T-helper 1 cell treated with Interleukin-12 subunit alpha and Interleukin-12 subunit beta and Interleukin-4 antibody, amounts not matched to agents 30 μg/mL and 1 μg/mL, for 36 hours (primary cell): ENCODE measurements at regions not wholly inside any gene's neighbourhood (a gene's known extent, or its start where the extent isn't known, plus 50 kb on each side); places are given as distances from the start of the nearest gene placed in this dataset.

ENCODE experiments used
- H3K27ac Mint-ChIP-seq: one replicate; pipeline ENCODE4 v1.8.0; 2021; ENCODE audit warnings: mild to moderate bottlenecking, mixed read lengths
- H3K27me3 Mint-ChIP-seq: one replicate; pipeline ENCODE4 v1.8.0; 2021; ENCODE audit warnings: low read depth, mixed read lengths
- H3K36me3 Mint-ChIP-seq: one replicate; pipeline ENCODE4 v1.8.0; 2021; ENCODE audit warnings: low read depth, mixed read lengths
- H3K4me1 Mint-ChIP-seq: one replicate; pipeline ENCODE4 v1.8.0; 2021; ENCODE audit warnings: low read depth, mixed read lengths
- H3K4me3 Mint-ChIP-seq: one replicate; pipeline ENCODE4 v1.8.0; 2021; ENCODE audit warnings: mild to moderate bottlenecking, moderate library complexity, mixed read lengths
- H3K9me3 Mint-ChIP-seq: one replicate; pipeline ENCODE4 v1.8.0; 2021; ENCODE audit warnings: mixed read lengths

GRCh38 chr20:41978875-41979274 lies 360.7 kb upstream of the CHD6 start:
- no peaks in the 10 kb centered on the region for H3K27me3 Mint-ChIP-seq
- H3K9me3 Mint-ChIP-seq, result no peaks in the 10 kb centered on the region
- no peaks in the 10 kb centered on the region for H3K4me1 Mint-ChIP-seq
- no peak overlapping the region for H3K4me3 Mint-ChIP-seq
- H3K27ac Mint-ChIP-seq, result no peak overlapping the region
- no peaks in the 10 kb centered on the region for H3K36me3 Mint-ChIP-seq

GRCh38 chr20:41978246-41978790 lies 360.1 kb upstream of the CHD6 start:
- Mint-ChIP-seq H3K9me3 (no peaks in the 10 kb centered on the region), H3K36me3 (no peaks in the 10 kb centered on the region), H3K27me3 (no peaks in the 10 kb centered on the region), H3K27ac (no peak overlapping the region), H3K4me1 (no peaks in the 10 kb centered on the region), H3K4me3 (no peak overlapping the region)

GRCh38 chr20:41969656-41970055 lies 351.5 kb upstream of the CHD6 start:
- Mint-ChIP-seq H3K4me3 (no peak overlapping the region), H3K4me1 (no peaks in the 10 kb centered on the region), H3K27me3 (no peaks in the 10 kb centered on the region), H3K36me3 (no peaks in the 10 kb centered on the region), H3K27ac (no peak overlapping the region), H3K9me3 (no peaks in the 10 kb centered on the region)

GRCh38 chr20:41960166-41960565 lies 342.0 kb upstream of the CHD6 start:
- H3K4me1 Mint-ChIP-seq, result no peaks in the 10 kb centered on the region
- H3K4me3 Mint-ChIP-seq, result no peak overlapping the region
- no peaks in the 10 kb centered on the region for H3K36me3 Mint-ChIP-seq
- H3K9me3 Mint-ChIP-seq, result no peaks in the 10 kb centered on the region
- no peaks in the 10 kb centered on the region for H3K27me3 Mint-ChIP-seq
- no peak overlapping the region for H3K27ac Mint-ChIP-seq

GRCh38 chr20:41958391-41958790 lies 340.2 kb upstream of the CHD6 start:
- Mint-ChIP-seq H3K27me3 (no peaks in the 10 kb centered on the region), H3K9me3 (no peaks in the 10 kb centered on the region), H3K4me3 (no peak overlapping the region), H3K4me1 (no peaks in the 10 kb centered on the region), H3K36me3 (no peaks in the 10 kb centered on the region), H3K27ac (no peak overlapping the region)

- Mint-ChIP-seq H3K27ac (no peak overlapping the region), H3K36me3 (no peaks in the 10 kb centered on the region), H3K4me3 (no peak overlapping the region), H3K4me1 (peaks cover 3% of the 10 kb centered on the region), H3K27me3 (no peaks in the 10 kb centered on the region), H3K9me3 (no peaks in the 10 kb centered on the region)
Measured at GRCh38 chr20:41956338-41957074, 338.3 kb upstream of the CHD6 start.

GRCh38 chr20:41952166-41952565 lies 334.0 kb upstream of the CHD6 start:
- peaks cover 3% of the 10 kb centered on the region for H3K4me1 Mint-ChIP-seq
- no peaks in the 10 kb centered on the region for H3K9me3 Mint-ChIP-seq
- H3K27ac Mint-ChIP-seq, result no peak overlapping the region
- no peak overlapping the region for H3K4me3 Mint-ChIP-seq
- no peaks in the 10 kb centered on the region for H3K36me3 Mint-ChIP-seq
- peaks cover 3% of the 10 kb centered on the region for H3K27me3 Mint-ChIP-seq

- Mint-ChIP-seq H3K4me1 (peaks cover 3% of the 10 kb centered on the region), H3K4me3 (no peak overlapping the region), H3K27me3 (peaks cover 6% of the 10 kb centered on the region), H3K9me3 (no peaks in the 10 kb centered on the region), H3K27ac (no peak overlapping the region), H3K36me3 (no peaks in the 10 kb centered on the region)
Measured at GRCh38 chr20:41951615-41952014, 333.4 kb upstream of the CHD6 start.

- H3K36me3 Mint-ChIP-seq, result no peaks in the 10 kb centered on the region
- H3K9me3 Mint-ChIP-seq, result no peaks in the 10 kb centered on the region
- H3K27me3 Mint-ChIP-seq, result no peaks in the 10 kb centered on the region
- no peaks in the 10 kb centered on the region for H3K4me1 Mint-ChIP-seq
- no peak overlapping the region for H3K27ac Mint-ChIP-seq
- no peak overlapping the region for H3K4me3 Mint-ChIP-seq
Measured at GRCh38 chr20:41939659-41940058, 321.5 kb upstream of the CHD6 start.

- no peaks in the 10 kb centered on the region for H3K4me1 Mint-ChIP-seq
- no peaks in the 10 kb centered on the region for H3K36me3 Mint-ChIP-seq
- no peaks in the 10 kb centered on the region for H3K27me3 Mint-ChIP-seq
- H3K4me3 Mint-ChIP-seq, result no peak overlapping the region
- no peaks in the 10 kb centered on the region for H3K9me3 Mint-ChIP-seq
- H3K27ac Mint-ChIP-seq, result no peak overlapping the region
Measured at GRCh38 chr20:41938353-41938752, 320.2 kb upstream of the CHD6 start.

GRCh38 chr20:41935259-41935791 lies 317.1 kb upstream of the CHD6 start:
- H3K9me3 Mint-ChIP-seq, result no peaks in the 10 kb centered on the region
- H3K4me1 Mint-ChIP-seq, result no peaks in the 10 kb centered on the region
- no peaks in the 10 kb centered on the region for H3K27me3 Mint-ChIP-seq
- H3K4me3 Mint-ChIP-seq, result no peak overlapping the region
- no peak overlapping the region for H3K27ac Mint-ChIP-seq
- H3K36me3 Mint-ChIP-seq, result no peaks in the 10 kb centered on the region

GRCh38 chr20:41932431-41932830 lies 314.3 kb upstream of the CHD6 start:
- Mint-ChIP-seq H3K27ac (no peak overlapping the region), H3K4me3 (no peak overlapping the region), H3K36me3 (no peaks in the 10 kb centered on the region), H3K9me3 (no peaks in the 10 kb centered on the region), H3K27me3 (no peaks in the 10 kb centered on the region), H3K4me1 (no peaks in the 10 kb centered on the region)

- no peak overlapping the region for H3K4me3 Mint-ChIP-seq
- no peaks in the 10 kb centered on the region for H3K9me3 Mint-ChIP-seq
- no peaks in the 10 kb centered on the region for H3K36me3 Mint-ChIP-seq
- no peaks in the 10 kb centered on the region for H3K27me3 Mint-ChIP-seq
- no peak overlapping the region for H3K27ac Mint-ChIP-seq
- no peaks in the 10 kb centered on the region for H3K4me1 Mint-ChIP-seq
Measured at GRCh38 chr20:41927655-41928054, 309.5 kb upstream of the CHD6 start.

GRCh38 chr20:41927189-41927588 lies 309.0 kb upstream of the CHD6 start:
- no peak overlapping the region for H3K27ac Mint-ChIP-seq
- H3K36me3 Mint-ChIP-seq, result no peaks in the 10 kb centered on the region
- H3K9me3 Mint-ChIP-seq, result no peaks in the 10 kb centered on the region
- H3K27me3 Mint-ChIP-seq, result peaks cover 3% of the 10 kb centered on the region
- H3K4me3 Mint-ChIP-seq, result no peak overlapping the region
- H3K4me1 Mint-ChIP-seq, result no peaks in the 10 kb centered on the region

- Mint-ChIP-seq H3K27me3 (peaks cover 4% of the 10 kb centered on the region), H3K9me3 (no peaks in the 10 kb centered on the region), H3K27ac (no peak overlapping the region), H3K36me3 (no peaks in the 10 kb centered on the region), H3K4me3 (no peak overlapping the region), H3K4me1 (no peaks in the 10 kb centered on the region)
Measured at GRCh38 chr20:41925476-41925875, 307.3 kb upstream of the CHD6 start.
